H9 (cell line): ENCODE measurements at regions not wholly inside any gene's neighbourhood (a gene's known extent, or its start where the extent isn't known, plus 50 kb on each side); places are given as distances from the start of the nearest gene placed in this dataset.

Experiments used
- DNase-seq: peaks from one replicate; pipeline ENCODE4 v3.0.0-alpha.2; 2017
- H2AFZ ChIP-seq: one replicate; pipeline ENCODE4 v1.6.1; 2013; ENCODE audit warnings: mild to moderate bottlenecking, low read length, control low read depth, moderate library complexity
- H2AK5ac ChIP-seq: 2 replicates; pipeline ENCODE4 v1.6.1; 2013; ENCODE audit warnings: low read length, control low read depth, mixed read lengths; ENCODE audit not compliant: insufficient read length
- H2BK120ac ChIP-seq: one replicate; pipeline ENCODE4 v1.6.1; 2013; ENCODE audit warnings: low read depth, mild to moderate bottlenecking, low read length, control low read depth, inconsistent platforms; ENCODE audit not compliant: poor library complexity, severe bottlenecking
- H2BK12ac ChIP-seq: 2 replicates; pipeline ENCODE4 v1.6.1; 2013; ENCODE audit warnings: low read length, control low read depth, mixed read lengths, low read depth; ENCODE audit not compliant: insufficient read length
- H2BK15ac ChIP-seq: 2 replicates; pipeline ENCODE4 v1.6.1; 2013; ENCODE audit warnings: low read depth, low read length, control low read depth
- H2BK20ac ChIP-seq: one replicate; pipeline ENCODE4 v1.6.1; 2013; ENCODE audit warnings: low read depth, mild to moderate bottlenecking, low read length, control low read depth, inconsistent platforms; ENCODE audit not compliant: poor library complexity, severe bottlenecking
- H2BK5ac ChIP-seq: 2 replicates; pipeline ENCODE4 v1.6.1; 2013; ENCODE audit warnings: low read length, control low read depth, mixed read lengths; ENCODE audit not compliant: insufficient read length
- H3K14ac ChIP-seq: 2 replicates; pipeline ENCODE4 v1.6.1; 2013; ENCODE audit warnings: low read length, control low read depth; ENCODE audit not compliant: insufficient read depth
- H3K18ac ChIP-seq: 2 replicates; pipeline ENCODE4 v1.6.1; 2013; ENCODE audit warnings: low read depth, mild to moderate bottlenecking, mixed read lengths, low read length, control low read depth; ENCODE audit not compliant: insufficient read length
- H3K23ac ChIP-seq: 2 replicates; pipeline ENCODE4 v1.6.1; 2013; ENCODE audit warnings: low read length, control low read depth, mixed read lengths, low read depth; ENCODE audit not compliant: insufficient read length
- H3K23me2 ChIP-seq: 2 replicates; pipeline ENCODE4 v1.6.1; 2013; ENCODE audit warnings: low read depth, mild to moderate bottlenecking, mixed read lengths, low read length, control low read depth; ENCODE audit not compliant: insufficient read length, poor library complexity, severe bottlenecking
- H3K27ac ChIP-seq: 2 replicates; pipeline ENCODE4 v1.5.1; 2013; ENCODE audit warnings: low read length, control low read depth, mixed read lengths, low read depth; ENCODE audit not compliant: insufficient read length
- H3K27me3 ChIP-seq: 2 replicates; pipeline ENCODE4 v1.6.1; 2013; ENCODE audit warnings: low read length, control low read depth, inconsistent platforms; ENCODE audit not compliant: insufficient read depth
- H3K4ac ChIP-seq: 2 replicates; pipeline ENCODE4 v1.6.1; 2013; ENCODE audit warnings: low read depth, mild to moderate bottlenecking, control low read depth, inconsistent platforms, low read length, moderate library complexity
- H3K4me1 ChIP-seq: 2 replicates; pipeline ENCODE4 v1.6.1; 2013; ENCODE audit warnings: low read length, control low read depth, inconsistent platforms; ENCODE audit not compliant: insufficient read depth
- H3K4me2 ChIP-seq: 2 replicates; pipeline ENCODE4 v1.6.1; 2013; ENCODE audit warnings: low read length, control low read depth, mixed read lengths; ENCODE audit not compliant: insufficient read length, insufficient read depth
- H3K56ac ChIP-seq: 2 replicates; pipeline ENCODE4 v1.6.1; 2013; ENCODE audit warnings: low read depth, mild to moderate bottlenecking, mixed read lengths, low read length, control low read depth; ENCODE audit not compliant: insufficient read length
- H3K79me1 ChIP-seq: 2 replicates; pipeline ENCODE4 v1.6.1; 2013; ENCODE audit warnings: low read depth, mild to moderate bottlenecking, moderate library complexity, low read length, control low read depth, inconsistent platforms; ENCODE audit not compliant: insufficient read depth, poor library complexity, severe bottlenecking
- H3K79me2 ChIP-seq: 2 replicates; pipeline ENCODE4 v1.6.1; 2013; ENCODE audit warnings: low read length, control low read depth, inconsistent platforms; ENCODE audit not compliant: insufficient read depth
- H3K9ac ChIP-seq: 2 replicates; pipeline ENCODE4 v1.6.1; 2013; ENCODE audit warnings: low read length, control low read depth, mixed read lengths; ENCODE audit not compliant: insufficient read length; ENCODE audit errors: extremely low read depth
- H3K9me3 ChIP-seq: one replicate; pipeline ENCODE4 v1.6.1; 2013; ENCODE audit warnings: low read depth, low read length, inconsistent platforms; ENCODE audit not compliant: control insufficient read depth
- H3T11ph ChIP-seq: one replicate; pipeline ENCODE4 v1.6.1; 2013; ENCODE audit warnings: mild to moderate bottlenecking, low read length, control low read depth, inconsistent platforms
- H4K20me1 ChIP-seq: one replicate; pipeline ENCODE4 v1.6.1; 2013; ENCODE audit not compliant: control insufficient read depth, insufficient read length, insufficient read depth
- H4K5ac ChIP-seq: 2 replicates; pipeline ENCODE4 v1.6.1; 2013; ENCODE audit warnings: low read depth, mild to moderate bottlenecking, mixed read lengths, low read length, control low read depth; ENCODE audit not compliant: insufficient read length
- H4K8ac ChIP-seq: replicated peaks from 2 replicates; pipeline ENCODE4 v1.6.1; 2013; ENCODE audit warnings: low read length, control low read depth, mixed read lengths, low read depth; ENCODE audit not compliant: insufficient read length
- H4K91ac ChIP-seq: 2 replicates; pipeline ENCODE4 v1.6.1; 2013; ENCODE audit warnings: low read depth, mild to moderate bottlenecking, moderate library complexity, mixed read lengths, low read length, control low read depth; ENCODE audit not compliant: insufficient read length
- H3K27ac Mint-ChIP-seq, 3 experiments: 2 replicates in 2 of 3; 3 replicates in 1 of 3; pipeline ENCODE4 v1.8.0; 2020 to 2021; ENCODE audit warnings: mixed read lengths in 3 of 3, mild to moderate bottlenecking in 1 of 3, moderate library complexity in 1 of 3
- H3K27me3 Mint-ChIP-seq: 2 replicates; pipeline ENCODE4 v1.8.0; 2021; ENCODE audit warnings: low read depth, mild to moderate bottlenecking, moderate library complexity, mixed read lengths
- H3K36me3 Mint-ChIP-seq, 3 experiments: 2 replicates in 2 of 3; 3 replicates in 1 of 3; pipeline ENCODE4 v1.8.0; 2020 to 2021; ENCODE audit warnings: low read depth in 3 of 3, mixed read lengths in 3 of 3; ENCODE audit not compliant: insufficient read depth in 1 of 3
- H3K4me1 Mint-ChIP-seq, 2 experiments: 2 replicates each; pipeline ENCODE4 v1.8.0; 2020; ENCODE audit warnings: mixed read lengths in 2 of 2
- H3K4me3 Mint-ChIP-seq, 2 experiments: 2 replicates in 1 of 2; 3 replicates in 1 of 2; pipeline ENCODE4 v1.8.0; 2020 to 2021; ENCODE audit warnings: mild to moderate bottlenecking in 2 of 2, mixed read lengths in 2 of 2, moderate library complexity in 1 of 2
- H3K9me3 Mint-ChIP-seq, 2 experiments: 2 replicates in 1 of 2; 3 replicates in 1 of 2; pipeline ENCODE4 v1.8.0; 2020; ENCODE audit warnings: mild to moderate bottlenecking in 2 of 2, mixed read lengths in 2 of 2, moderate library complexity in 1 of 2
- CTCF ChIP-seq: fragments of 200-600 bp; sonication (generic); conservative IDR thresholded peaks from 3 replicates; pipeline ENCODE4 v1.8.0; 2021; ENCODE audit warnings: antibody characterized with exemption, mild to moderate bottlenecking
- WGBS: extraction: QIAGEN DNeasy Blood & Tissue Kit; methylation state at CpG from one replicate; pipeline ENCODE4 v1.1.7; 2013; ENCODE audit warnings: missing lambda C conversion rate, low lambda C conversion rate, mixed read lengths; ENCODE audit not compliant: insufficient read length; ENCODE audit errors: extremely low coverage; 5-methylcytosine and 5-hydroxymethylcytosine counted together

- Histone ChIP-seq H3K4me1 (no peaks in the 10 kb centered on the region), H4K91ac (no peak overlapping the region), H4K5ac (no peak overlapping the region), H3K79me1 (no peaks in the 10 kb centered on the region), H3K23ac (no peak overlapping the region), H4K20me1 (no peaks in the 10 kb centered on the region), H2BK20ac (no peak overlapping the region), H2AK5ac (no peak overlapping the region), H3K4me2 (no peak overlapping the region), H2BK120ac (no peak overlapping the region), H3K9me3 (no peaks in the 10 kb centered on the region), H3K9ac (no peak overlapping the region), H3K27me3 (no peaks in the 10 kb centered on the region), H3K27ac (no peak overlapping the region), H2BK5ac (no peak overlapping the region), H3K4ac (no peak overlapping the region), H3K23me2 (no peaks in the 10 kb centered on the region), H3K18ac (no peak overlapping the region), H3K79me2 (no peaks in the 10 kb centered on the region), H2BK12ac (no peak overlapping the region), H2AFZ (no peak overlapping the region), H4K8ac (no peak overlapping the region), H3K14ac (no peak overlapping the region), H3K56ac (no peak overlapping the region), H2BK15ac (no peak overlapping the region), H3T11ph (no peak overlapping the region)
- no peak overlapping the region for H3K4me3 Mint-ChIP-seq
- no CpG with 5 or more reads among the region's 1 CpG for WGBS
- DNase-seq: no peak
- peaks cover 0 to 5% (median 0%) of the 10 kb centered on the region in 3 experiments; a peak in 3 of 7 replicates for H3K36me3 Mint-ChIP-seq
- H3K9me3 Mint-ChIP-seq: peaks cover 0 to 29% of the 10 kb centered on the region in 2 experiments; a peak in 3 of 5 replicates
- no peak for TF ChIP-seq CTCF
- H3K27ac Mint-ChIP-seq: no peak overlapping the region
- H3K4me1 Mint-ChIP-seq: no peaks in the 10 kb centered on the region
- no peaks in the 10 kb centered on the region; the same call in none of the 2 replicates for H3K27me3 Mint-ChIP-seq
These were observed 293.7 kb downstream of the PPP1R2C start for GRCh38 chrX:42484233-42484632.
